HCT116 (cell line): ENCODE measurements at regions not wholly inside any gene's neighbourhood (a gene's known extent, or its start where the extent isn't known, plus 50 kb on each side); places are given as distances from the start of the nearest gene placed in this dataset.

Experiments used
- ATAC-seq: fragments of 200-7000 bp; cut with Tn5 transposase; 2 replicates; pipeline ENCODE4 v1.9.1; 2020; ENCODE audit warnings: mild to moderate bottlenecking, moderate library complexity
- BruUV-seq: library from RNA; stranded (reverse); fragments of 400-500 nt; replicated peaks from 2 replicates; lab custom pipeline; 2021; lab: Mats Ljungman, UMichigan
- CTCF ChIA-PET: fragments of 300-600 bp; sonication (Branson Sonifier 250); formaldehyde crosslinking; loops from one replicate; lab custom pipeline; 2021; ENCODE audit warnings: antibody characterized with exemption; lab: Charles Lee
- POLR2A ChIA-PET: fragments of 300-600, 350-600 bp; sonication (Branson Sonifier 250); formaldehyde crosslinking; loops from one replicate; lab custom pipeline; 2021; ENCODE audit warnings: antibody characterized with exemption; lab: Charles Lee
- RAD21 ChIA-PET, 2 experiments: fragments of 300-600 bp; sonication (Branson Sonifier 250); formaldehyde crosslinking; loops; one replicate each; lab custom pipeline; 2023; ENCODE audit warnings: low total read pairs in 2 of 2; ENCODE audit not compliant: uncharacterized antibody in 2 of 2, unreplicated experiment in 2 of 2, low non-redundant PET in 1 of 2; lab: Charles Lee
- DNase-seq: peaks from one replicate; pipeline ENCODE4 v3.0.0-alpha.2; 2010; ENCODE audit warnings: low read depth, low spot score
- H2AFZ ChIP-seq: fragments of 200-600 bp; shearing (Covaris generic), sonication (generic); 2 replicates; pipeline ENCODE4 v1.6.1; 2017; ENCODE audit warnings: low read depth, mixed run types, mixed read lengths, antibody characterized with exemption, low read length; ENCODE audit not compliant: poor library complexity, severe bottlenecking
- H3K27ac ChIP-seq: 2 replicates; pipeline ENCODE4 v1.5.1; 2012; ENCODE audit warnings: low read depth, low read length
- H3K27me3 ChIP-seq: fragments of 200-600 bp; sonication (generic); 2 replicates; pipeline ENCODE4 v1.6.1; 2016; ENCODE audit warnings: mixed run types, low read length, mixed read lengths; ENCODE audit not compliant: insufficient read depth
- H3K36me3 ChIP-seq, 2 experiments: fragments of 200-500 bp in 1 of 2; fragments of 200-600 bp in 1 of 2; sonication (Bioruptor generic) in 1 of 2; sonication (generic) in 1 of 2; 2 replicates each; pipeline versions ENCODE4 v1.5.1 to v1.6.1; 2014 to 2016; ENCODE audit warnings: low read length in 2 of 2, inconsistent platforms in 1 of 2, mixed read lengths in 1 of 2, mixed run types in 1 of 2; ENCODE audit not compliant: insufficient read depth in 2 of 2, control insufficient read depth in 1 of 2
- H3K4me1 ChIP-seq, 2 experiments: fragments of 200-600 bp in 1 of 2; sonication (generic) in 1 of 2; 2 replicates each; pipeline versions ENCODE4 v1.5.1 to v1.6.1; 2012 to 2017; ENCODE audit warnings: low read length in 2 of 2, inconsistent platforms in 1 of 2, mild to moderate bottlenecking in 1 of 2, mixed read lengths in 1 of 2, mixed run types in 1 of 2, moderate library complexity in 1 of 2; ENCODE audit not compliant: insufficient read depth in 2 of 2, control insufficient read depth in 1 of 2
- H3K4me2 ChIP-seq: fragments of 200-600 bp; sonication (generic); 2 replicates; pipeline ENCODE4 v1.6.1; 2017; ENCODE audit warnings: mixed run types, low read length, mixed read lengths
- H3K4me3 ChIP-seq, 2 experiments: fragments of 200-600 bp in 1 of 2; sonication (generic) in 1 of 2; replicated peaks in 1 of 2; 2 replicates each; pipeline ENCODE4 v1.5.1; 2011 to 2016; ENCODE audit warnings: low read length in 2 of 2, control low read depth in 1 of 2, low read depth in 1 of 2, mild to moderate bottlenecking in 1 of 2, mixed read lengths in 1 of 2, mixed run types in 1 of 2
- H3K79me2 ChIP-seq: fragments of 200-600 bp; sonication (generic); 2 replicates; pipeline ENCODE4 v1.6.1; 2017; ENCODE audit warnings: mild to moderate bottlenecking, mixed run types, low read length, moderate library complexity, mixed read lengths; ENCODE audit not compliant: insufficient read depth
- H3K9ac ChIP-seq: fragments of 200-600 bp; sonication (generic); 2 replicates; pipeline ENCODE4 v1.6.1; 2016; ENCODE audit warnings: low read length, mixed read lengths
- H3K9me2 ChIP-seq: fragments of 200-600 bp; sonication (generic), shearing (Covaris generic); 2 replicates; pipeline ENCODE4 v1.6.1; 2017; ENCODE audit warnings: mixed run types, mild to moderate bottlenecking, moderate library complexity; ENCODE audit not compliant: insufficient read depth
- H3K9me3 ChIP-seq, 2 experiments: fragments of 200-500 bp in 1 of 2; fragments of 200-600 bp in 1 of 2; sonication (Bioruptor generic) in 1 of 2; sonication (generic) in 1 of 2; 2 replicates each; pipeline ENCODE4 v1.6.1; 2014 to 2017; ENCODE audit warnings: low read length in 2 of 2, mixed read lengths in 2 of 2, inconsistent platforms in 1 of 2, low read depth in 1 of 2, mild to moderate bottlenecking in 1 of 2, mixed run types in 1 of 2, moderate library complexity in 1 of 2; ENCODE audit not compliant: control insufficient read depth in 1 of 2, insufficient read depth in 1 of 2
- H4K20me1 ChIP-seq: fragments of 200-600 bp; sonication (generic), shearing (Covaris generic); 2 replicates; pipeline ENCODE4 v1.6.1; 2017; ENCODE audit warnings: mixed run types, mild to moderate bottlenecking, moderate library complexity; ENCODE audit not compliant: insufficient read depth
- ATF3 ChIP-seq: IDR thresholded peaks from 2 replicates; pipeline ENCODE4 v1.6.1; 2012
- CBX3 ChIP-seq: IDR thresholded peaks from 2 replicates; pipeline ENCODE4 v1.6.1; 2012; ENCODE audit warnings: low read depth
- CEBPB ChIP-seq: IDR thresholded peaks from 2 replicates; pipeline ENCODE4 v1.6.1; 2012; ENCODE audit warnings: low read depth
- EGR1 ChIP-seq: IDR thresholded peaks from 2 replicates; pipeline ENCODE4 v1.6.1; 2012; ENCODE audit warnings: low read depth
- EZH2phosphoT487 ChIP-seq: fragments of 200-600 bp; IDR thresholded peaks from 2 replicates; pipeline ENCODE4 v1.6.1; 2018; ENCODE audit warnings: antibody characterized with exemption, borderline replicate concordance
- MAX ChIP-seq: IDR thresholded peaks from 2 replicates; pipeline ENCODE4 v1.6.1; 2012
- POLR2A ChIP-seq: IDR thresholded peaks from 2 replicates; pipeline ENCODE4 v1.7.0; 2011; ENCODE audit warnings: borderline replicate concordance; ENCODE audit not compliant: insufficient read depth, insufficient read length; ENCODE audit errors: extremely low read depth
- REST ChIP-seq: IDR thresholded peaks from 2 replicates; pipeline ENCODE4 v1.6.1; 2012; ENCODE audit warnings: low read depth
- SRF ChIP-seq: IDR thresholded peaks from 2 replicates; pipeline ENCODE4 v1.6.1; 2012; ENCODE audit warnings: low read depth
- TCF7L2 ChIP-seq: IDR thresholded peaks from 2 replicates; pipeline ENCODE4 v1.7.0; 2011; ENCODE audit warnings: borderline replicate concordance, inconsistent platforms; ENCODE audit not compliant: insufficient read depth, insufficient read length; ENCODE audit errors: extremely low read depth
- YY1 ChIP-seq: IDR thresholded peaks from 2 replicates; pipeline ENCODE4 v1.6.1; 2011; ENCODE audit warnings: low read length, low read depth, moderate library complexity, mild to moderate bottlenecking; ENCODE audit not compliant: insufficient replicate concordance; ENCODE audit errors: extremely low read depth
- ZBTB33 ChIP-seq: IDR thresholded peaks from 2 replicates; pipeline ENCODE4 v1.6.1; 2011; ENCODE audit warnings: mild to moderate bottlenecking, low read length, moderate library complexity; ENCODE audit not compliant: insufficient replicate concordance; ENCODE audit errors: extremely low read depth
- ZFX ChIP-seq: fragments of 450-650 bp; IDR thresholded peaks from 2 replicates; pipeline ENCODE4 v1.6.1; 2017
- intact Hi-C: fragments of 100-400 bp; cut with micrococcal nuclease; formaldehyde crosslinking; loops from 2 replicates; pipeline ENCODE4 v1.10.0; 2022

GRCh38 chr4:17072483-17072882 lies 174.0 kb upstream of the LDB2 start (continued):
- TF ChIP-seq REST: no peak
- TF ChIP-seq ZFX: no peak

GRCh38 chr4:17068891-17069290 lies 170.4 kb upstream of the LDB2 start:
- H3K9me2 ChIP-seq: no peaks in the 10 kb centered on the region
- DNase-seq (no peak), ATAC-seq (no peak)
- no peak overlapping the region for H3K4me3 ChIP-seq
- intact Hi-C loops: no loop called here
- no TSS peak for BruUV-seq
- no peaks in the 10 kb centered on the region for H3K9me3 ChIP-seq
- no peaks in the 10 kb centered on the region for H4K20me1 ChIP-seq
- H3K4me1 ChIP-seq: peaks cover 0 to 6% of the 10 kb centered on the region in 2 experiments; a peak in 2 of 4 replicates
- RAD21 ChIA-PET: no interaction called here
- POLR2A ChIA-PET: no interaction called here
- H3K36me3 ChIP-seq: no peaks in the 10 kb centered on the region
- H3K27me3 ChIP-seq: no peaks in the 10 kb centered on the region
- no peak overlapping the region for H3K27ac ChIP-seq
- no peaks in the 10 kb centered on the region for H3K79me2 ChIP-seq
- TF ChIP-seq YY1: no peak
- TF ChIP-seq EZH2phosphoT487: no peak
- no peak for TF ChIP-seq MAX
- TF ChIP-seq POLR2A: no peak
- no peak for TF ChIP-seq CBX3
- TF ChIP-seq ATF3: no peak
- TF ChIP-seq TCF7L2: no peak
- TF ChIP-seq SRF: no peak
- TF ChIP-seq CEBPB: no peak
- no peak for TF ChIP-seq ZBTB33
- TF ChIP-seq EGR1: no peak
- no peak overlapping the region for H3K4me2 ChIP-seq
- H2AFZ ChIP-seq: no peak overlapping the region
- no peak overlapping the region for H3K9ac ChIP-seq
- CTCF ChIA-PET: no interaction called here
